B cell (primary cell): ENCODE measurements at regions not wholly inside any gene's neighbourhood (a gene's known extent, or its start where the extent isn't known, plus 50 kb on each side); places are given as distances from the start of the nearest gene placed in this dataset.

Source experiments
- CTCF ChIP-seq: fragments of 200-600 bp; IDR thresholded peaks from one replicate; pipeline ENCODE4 v1.8.0; 2022; ENCODE audit warnings: antibody characterized with exemption, mild to moderate bottlenecking
- EZH2 ChIP-seq: IDR thresholded peaks from 2 replicates; pipeline ENCODE4 v1.6.1; 2012; ENCODE audit warnings: borderline replicate concordance, low read depth, mild to moderate bottlenecking, moderate library complexity, low read length; ENCODE audit not compliant: insufficient read depth, poor library complexity, severe bottlenecking

DNA sequence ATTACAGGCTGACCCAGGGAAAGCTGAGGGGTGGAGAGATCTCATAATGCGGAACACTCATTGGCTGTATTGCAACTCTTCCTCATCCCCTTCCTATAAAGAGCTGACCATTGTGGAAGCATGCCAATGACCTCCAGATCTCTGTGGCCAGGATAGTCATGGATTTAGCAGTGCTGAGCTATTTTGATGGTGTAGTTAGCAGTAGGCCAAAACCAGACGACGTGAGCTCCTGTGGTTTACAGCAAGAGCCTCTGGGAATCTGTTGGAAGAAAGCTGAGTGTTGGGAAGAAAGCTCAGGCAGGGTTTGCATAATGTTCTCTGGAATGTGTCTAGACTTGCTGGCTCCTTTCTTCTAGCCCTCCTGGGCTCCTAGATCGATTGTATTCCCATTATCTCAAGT is 187.5 kb upstream of the GPC6 start:
- TF ChIP-seq CTCF (no peak), EZH2 (no peak)
